Panc1 (cell line): ENCODE measurements at regions not wholly inside any gene's neighbourhood (a gene's known extent, or its start where the extent isn't known, plus 50 kb on each side); places are given as distances from the start of the nearest gene placed in this dataset.

ENCODE experiments used
- POLR2AphosphoS5 ChIP-seq: IDR thresholded peaks from 2 replicates; pipeline ENCODE4 v1.6.1; 2012; ENCODE audit warnings: mild to moderate bottlenecking, low read depth, low read length, moderate library complexity
- TCF7L2 ChIP-seq: IDR thresholded peaks from 2 replicates; pipeline ENCODE4 v1.6.1; 2011; ENCODE audit warnings: mild to moderate bottlenecking, low read depth, low read length, inconsistent platforms
- TF ChIP-seq, protein P1 (sequence below): fragments of 450-650 bp; IDR thresholded peaks from 2 replicates; pipeline ENCODE4 v1.5.1; 2017; ENCODE audit warnings: mild to moderate bottlenecking
- TF ChIP-seq, protein P2 (sequence below), 2 experiments: IDR thresholded peaks; 2 replicates each; pipeline ENCODE4 v1.6.1; 2011 to 2012; ENCODE audit warnings: low read depth in 2 of 2, control low read depth in 1 of 2, low read length in 1 of 2, mild to moderate bottlenecking in 1 of 2, moderate library complexity in 1 of 2; ENCODE audit not compliant: insufficient read depth in 1 of 2

DNA sequence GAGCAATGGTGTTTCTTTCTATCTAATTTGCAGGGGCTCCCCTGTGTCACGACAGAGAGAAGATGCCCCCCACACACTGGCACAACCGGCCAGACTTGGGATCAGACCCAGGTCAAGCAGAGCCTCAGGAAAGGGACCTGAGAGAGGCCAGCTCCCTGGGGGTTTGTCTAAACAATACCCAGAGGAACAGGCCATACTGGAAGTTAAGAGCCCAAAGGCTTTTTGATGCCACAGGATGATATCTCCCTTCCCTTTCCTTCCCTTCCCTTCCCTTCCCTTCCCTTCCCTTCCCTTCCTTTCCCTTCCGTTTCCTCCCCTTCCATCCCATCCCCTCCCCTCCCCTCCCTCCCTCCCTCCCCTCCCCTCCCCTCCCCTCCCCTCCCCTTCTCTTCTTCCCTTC is 139.2 kb downstream of the ARL4C start:
- TF ChIP-seq, protein P1, sequence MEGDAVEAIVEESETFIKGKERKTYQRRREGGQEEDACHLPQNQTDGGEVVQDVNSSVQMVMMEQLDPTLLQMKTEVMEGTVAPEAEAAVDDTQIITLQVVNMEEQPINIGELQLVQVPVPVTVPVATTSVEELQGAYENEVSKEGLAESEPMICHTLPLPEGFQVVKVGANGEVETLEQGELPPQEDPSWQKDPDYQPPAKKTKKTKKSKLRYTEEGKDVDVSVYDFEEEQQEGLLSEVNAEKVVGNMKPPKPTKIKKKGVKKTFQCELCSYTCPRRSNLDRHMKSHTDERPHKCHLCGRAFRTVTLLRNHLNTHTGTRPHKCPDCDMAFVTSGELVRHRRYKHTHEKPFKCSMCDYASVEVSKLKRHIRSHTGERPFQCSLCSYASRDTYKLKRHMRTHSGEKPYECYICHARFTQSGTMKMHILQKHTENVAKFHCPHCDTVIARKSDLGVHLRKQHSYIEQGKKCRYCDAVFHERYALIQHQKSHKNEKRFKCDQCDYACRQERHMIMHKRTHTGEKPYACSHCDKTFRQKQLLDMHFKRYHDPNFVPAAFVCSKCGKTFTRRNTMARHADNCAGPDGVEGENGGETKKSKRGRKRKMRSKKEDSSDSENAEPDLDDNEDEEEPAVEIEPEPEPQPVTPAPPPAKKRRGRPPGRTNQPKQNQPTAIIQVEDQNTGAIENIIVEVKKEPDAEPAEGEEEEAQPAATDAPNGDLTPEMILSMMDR = no peak
- TF ChIP-seq TCF7L2 (no peak), POLR2AphosphoS5 (no peak)
- TF ChIP-seq, protein P2, sequence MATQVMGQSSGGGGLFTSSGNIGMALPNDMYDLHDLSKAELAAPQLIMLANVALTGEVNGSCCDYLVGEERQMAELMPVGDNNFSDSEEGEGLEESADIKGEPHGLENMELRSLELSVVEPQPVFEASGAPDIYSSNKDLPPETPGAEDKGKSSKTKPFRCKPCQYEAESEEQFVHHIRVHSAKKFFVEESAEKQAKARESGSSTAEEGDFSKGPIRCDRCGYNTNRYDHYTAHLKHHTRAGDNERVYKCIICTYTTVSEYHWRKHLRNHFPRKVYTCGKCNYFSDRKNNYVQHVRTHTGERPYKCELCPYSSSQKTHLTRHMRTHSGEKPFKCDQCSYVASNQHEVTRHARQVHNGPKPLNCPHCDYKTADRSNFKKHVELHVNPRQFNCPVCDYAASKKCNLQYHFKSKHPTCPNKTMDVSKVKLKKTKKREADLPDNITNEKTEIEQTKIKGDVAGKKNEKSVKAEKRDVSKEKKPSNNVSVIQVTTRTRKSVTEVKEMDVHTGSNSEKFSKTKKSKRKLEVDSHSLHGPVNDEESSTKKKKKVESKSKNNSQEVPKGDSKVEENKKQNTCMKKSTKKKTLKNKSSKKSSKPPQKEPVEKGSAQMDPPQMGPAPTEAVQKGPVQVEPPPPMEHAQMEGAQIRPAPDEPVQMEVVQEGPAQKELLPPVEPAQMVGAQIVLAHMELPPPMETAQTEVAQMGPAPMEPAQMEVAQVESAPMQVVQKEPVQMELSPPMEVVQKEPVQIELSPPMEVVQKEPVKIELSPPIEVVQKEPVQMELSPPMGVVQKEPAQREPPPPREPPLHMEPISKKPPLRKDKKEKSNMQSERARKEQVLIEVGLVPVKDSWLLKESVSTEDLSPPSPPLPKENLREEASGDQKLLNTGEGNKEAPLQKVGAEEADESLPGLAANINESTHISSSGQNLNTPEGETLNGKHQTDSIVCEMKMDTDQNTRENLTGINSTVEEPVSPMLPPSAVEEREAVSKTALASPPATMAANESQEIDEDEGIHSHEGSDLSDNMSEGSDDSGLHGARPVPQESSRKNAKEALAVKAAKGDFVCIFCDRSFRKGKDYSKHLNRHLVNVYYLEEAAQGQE (IDR thresholded peaks at IDR 0.05; ENCODE audit: insufficient read depth in 1 of 2, low read depth in 2 of 2, low read length in 1 of 2) = no peak
